ENCODE measurements at regions not wholly inside any gene's neighbourhood (a gene's known extent, or its start where the extent isn't known, plus 50 kb on each side); places are given as distances from the start of the nearest gene placed in this dataset.

- Histone ChIP-seq H3K36me3 (ENCODE audit: control insufficient read depth in 1 of 2, insufficient read depth in 2 of 2, low read length in 2 of 2) (no peaks in the 10 kb centered on the region), H3K27me3 (ENCODE audit: insufficient read depth, low read length) (no peaks in the 10 kb centered on the region), H4K20me1 (ENCODE audit: insufficient read depth) (no peaks in the 10 kb centered on the region), H3K4me3 (replicated peaks in 1 of 2; ENCODE audit: low read depth in 1 of 2, low read length in 2 of 2) (no peak overlapping the region), H3K4me1 (ENCODE audit: control insufficient read depth in 1 of 2, insufficient read depth in 2 of 2, low read length in 2 of 2) (no peaks in the 10 kb centered on the region), H3K4me2 (ENCODE audit: low read length) (no peak overlapping the region), H3K9me3 (ENCODE audit: control insufficient read depth in 1 of 2, insufficient read depth in 1 of 2, low read depth in 1 of 2, low read length in 2 of 2) (no peaks in the 10 kb centered on the region), H3K27ac (ENCODE audit: low read depth, low read length) (no peak overlapping the region), H2AFZ (ENCODE audit: low read depth, low read length, poor library complexity, severe bottlenecking) (no peak overlapping the region), H3K9me2 (ENCODE audit: insufficient read depth) (no peaks in the 10 kb centered on the region), H3K9ac (ENCODE audit: low read length) (no peak overlapping the region), H3K79me2 (ENCODE audit: insufficient read depth, low read length) (no peaks in the 10 kb centered on the region)
- RAD21 ChIA-PET (ENCODE audit: low non-redundant PET in 1 of 2, low total read pairs in 2 of 2, uncharacterized antibody in 2 of 2, unreplicated experiment in 2 of 2) = no interaction called here
- intact Hi-C loops (cut with micrococcal nuclease) = no loop called here
- no TSS peak for BruUV-seq (replicated peaks)
- POLR2A ChIA-PET = no interaction called here
- ATAC-seq = no peak
- DNase-seq (ENCODE audit: low read depth, low spot score) = no peak
- CTCF ChIA-PET = no interaction called here
- TF ChIP-seq YY1 (IDR thresholded peaks at IDR 0.05; ENCODE audit: extremely low read depth, insufficient replicate concordance, low read depth, low read length) (no peak), CTCF (IDR thresholded peaks at IDR 0.05 in 2 of 3, conservative IDR thresholded peaks at IDR 0.05 in 1 of 3; ENCODE audit: borderline replicate concordance in 1 of 3, insufficient read depth in 1 of 3, low read depth in 2 of 3, low read length in 2 of 3) (no peak), ELF1 (IDR thresholded peaks at IDR 0.05; ENCODE audit: borderline replicate concordance, low read depth) (no peak), ATF3 (IDR thresholded peaks at IDR 0.05) (no peak), ZNF274 (IDR thresholded peaks at IDR 0.05; ENCODE audit: low read depth, low read length) (no peak), ZBTB33 (IDR thresholded peaks at IDR 0.05; ENCODE audit: extremely low read depth, insufficient replicate concordance, low read length) (no peak), POLR2AphosphoS5 (IDR thresholded peaks at IDR 0.05; ENCODE audit: low read depth, low read length) (no peak), EZH2 (IDR thresholded peaks at IDR 0.05) (no peak)
Measured at GRCh38 chr4:11252149-11252548, 176.5 kb downstream of the HS3ST1 start.
